ENCODE measurements at regions not wholly inside any gene's neighbourhood (a gene's known extent, or its start where the extent isn't known, plus 50 kb on each side); places are given as distances from the start of the nearest gene placed in this dataset.

DNA sequence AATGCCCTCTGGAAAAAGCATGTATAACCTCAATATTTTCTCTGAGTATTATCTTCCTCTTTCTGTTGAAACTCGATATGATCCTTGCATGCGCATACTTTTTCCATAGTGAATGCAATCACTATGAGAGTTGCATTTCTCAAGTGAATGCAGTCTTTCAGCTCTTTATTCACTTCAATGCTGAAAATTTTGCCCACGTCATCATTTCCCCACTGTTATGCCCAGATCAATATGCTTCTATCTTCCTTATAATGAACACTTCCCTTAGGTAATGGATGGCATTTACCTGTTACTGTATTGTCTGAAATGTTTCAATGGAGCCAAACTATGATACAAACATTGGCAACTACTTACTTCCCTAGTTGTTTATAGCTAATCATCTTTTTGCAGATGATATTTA lies 866.6 kb upstream of the SLITRK6 start:
- TF ChIP-seq POLR2AphosphoS5 (IDR thresholded peaks at IDR 0.05; ENCODE audit: low read depth, low read length) (no peak), SIN3A (IDR thresholded peaks at IDR 0.05; ENCODE audit: borderline replicate concordance, insufficient read depth, low read length) (no peak)
